ENCODE measurements at regions not wholly inside any gene's neighbourhood (a gene's known extent, or its start where the extent isn't known, plus 50 kb on each side); places are given as distances from the start of the nearest gene placed in this dataset.
"Not testable (repeated sequence)": the region's sequence is repeated elsewhere in the genome, so short reads cannot be mapped to it uniquely, and the experiment has no call there.

- Histone ChIP-seq H3K4me3 (ENCODE audit: low read depth, low read length, poor library complexity, severe bottlenecking) (no peak overlapping the region), H3K36me3 (ENCODE audit: insufficient read depth, low read length, poor library complexity, severe bottlenecking) (no peaks in the 10 kb centered on the region), H3K27me3 (replicated peaks; ENCODE audit: insufficient read depth, low read depth, low read length, poor library complexity) (no peaks in the 10 kb centered on the region), H3K27ac (ENCODE audit: low read depth, low read length, poor library complexity, severe bottlenecking) (no peak overlapping the region), H3K9me3 (ENCODE audit: low read depth, low read length, poor library complexity, severe bottlenecking) (no peaks in the 10 kb centered on the region), H3K4me1 (ENCODE audit: insufficient read depth, low read length, poor library complexity, severe bottlenecking) (no peaks in the 10 kb centered on the region)
- TF ChIP-seq CTCF (conservative IDR thresholded peaks at IDR 0.05; ENCODE audit: low read depth, low read length), result no peak
- TF ChIP-seq EZH2 (IDR thresholded peaks at IDR 0.05; ENCODE audit: borderline replicate concordance, low read depth, low read length, poor library complexity, severe bottlenecking), result no peak
- BruUV-seq (replicated peaks), result no TSS peak
- intact Hi-C loops (cut with micrococcal nuclease; ENCODE audit: unreplicated experiment), result no loop called here
- ChIA-PET CTCF (no interaction called here), POLR2A (ENCODE audit: low non-redundant PET) (no interaction called here)
- DNase-seq (ENCODE audit: low spot score), result no peak
These were observed 162.2 kb downstream of the VGLL3 start for GRCh38 chr3:86828751-86829150.

- H3K36me3 ChIP-seq (ENCODE audit: insufficient read depth, low read length, poor library complexity, severe bottlenecking); H3K27me3 ChIP-seq (replicated peaks; ENCODE audit: insufficient read depth, low read depth, low read length, poor library complexity); BruUV-seq (replicated peaks); H3K4me3 ChIP-seq (ENCODE audit: low read depth, low read length, poor library complexity, severe bottlenecking); H3K9me3 ChIP-seq (ENCODE audit: low read depth, low read length, poor library complexity, severe bottlenecking); H3K4me1 ChIP-seq (ENCODE audit: insufficient read depth, low read length, poor library complexity, severe bottlenecking); intact Hi-C loops (cut with micrococcal nuclease; ENCODE audit: unreplicated experiment); DNase-seq (ENCODE audit: low spot score); H3K27ac ChIP-seq (ENCODE audit: low read depth, low read length, poor library complexity, severe bottlenecking); POLR2A ChIA-PET (ENCODE audit: low non-redundant PET); CTCF ChIA-PET: not testable (repeated sequence)
These were observed 163.4 kb downstream of the VGLL3 start for GRCh38 chr3:86827582-86827981.

- H3K4me1 ChIP-seq (ENCODE audit: insufficient read depth, low read length, poor library complexity, severe bottlenecking), result no peaks in the 10 kb centered on the region
- no peak overlapping the region for H3K27ac ChIP-seq (ENCODE audit: low read depth, low read length, poor library complexity, severe bottlenecking)
- POLR2A ChIA-PET (ENCODE audit: low non-redundant PET), result no interaction called here
- no peak overlapping the region for H3K4me3 ChIP-seq (ENCODE audit: low read depth, low read length, poor library complexity, severe bottlenecking)
- intact Hi-C loops (cut with micrococcal nuclease; ENCODE audit: unreplicated experiment), result no loop called here
- no peaks in the 10 kb centered on the region for H3K36me3 ChIP-seq (ENCODE audit: insufficient read depth, low read length, poor library complexity, severe bottlenecking)
- H3K9me3 ChIP-seq (ENCODE audit: low read depth, low read length, poor library complexity, severe bottlenecking), result no peaks in the 10 kb centered on the region
- H3K27me3 ChIP-seq (replicated peaks; ENCODE audit: insufficient read depth, low read depth, low read length, poor library complexity), result no peaks in the 10 kb centered on the region
- TF ChIP-seq EZH2 (IDR thresholded peaks at IDR 0.05; ENCODE audit: borderline replicate concordance, low read depth, low read length, poor library complexity, severe bottlenecking), result no peak
- DNase-seq (ENCODE audit: low spot score), result no peak
- CTCF ChIA-PET, result no interaction called here
- no TSS peak for BruUV-seq (replicated peaks)
These were observed 164.7 kb downstream of the VGLL3 start for GRCh38 chr3:86826292-86826691.

GRCh38 chr3:86815880-86816279 is 175.1 kb downstream of the VGLL3 start:
- Histone ChIP-seq H3K4me3 (ENCODE audit: low read depth, low read length, poor library complexity, severe bottlenecking) (no peak overlapping the region), H3K4me1 (ENCODE audit: insufficient read depth, low read length, poor library complexity, severe bottlenecking) (no peaks in the 10 kb centered on the region), H3K27ac (ENCODE audit: low read depth, low read length, poor library complexity, severe bottlenecking) (no peak overlapping the region), H3K9me3 (ENCODE audit: low read depth, low read length, poor library complexity, severe bottlenecking) (no peaks in the 10 kb centered on the region), H3K36me3 (ENCODE audit: insufficient read depth, low read length, poor library complexity, severe bottlenecking) (no peaks in the 10 kb centered on the region), H3K27me3 (replicated peaks; ENCODE audit: insufficient read depth, low read depth, low read length, poor library complexity) (no peaks in the 10 kb centered on the region)
- POLR2A ChIA-PET (ENCODE audit: low non-redundant PET), result no interaction called here
- DNase-seq (ENCODE audit: low spot score), result no peak
- intact Hi-C loops (cut with micrococcal nuclease; ENCODE audit: unreplicated experiment), result no loop called here
- CTCF ChIA-PET, result no interaction called here
- no TSS peak for BruUV-seq (replicated peaks)
- TF ChIP-seq CTCF (conservative IDR thresholded peaks at IDR 0.05; ENCODE audit: low read depth, low read length), result no peak
- TF ChIP-seq EZH2 (IDR thresholded peaks at IDR 0.05; ENCODE audit: borderline replicate concordance, low read depth, low read length, poor library complexity, severe bottlenecking), result no peak
